Tibial artery (tissue), 4 donors: ENCODE measurements at regions not wholly inside any gene's neighbourhood (a gene's known extent, or its start where the extent isn't known, plus 50 kb on each side); places are given as distances from the start of the nearest gene placed in this dataset.
"Not testable (repeated sequence)": the region's sequence is repeated elsewhere in the genome, so short reads cannot be mapped to it uniquely, and the experiment has no call there.

ENCODE experiments used
- DNase-seq, 2 donors: peaks; one replicate each; pipeline ENCODE4 v3.0.0-alpha.2; 2019
- H3K27ac ChIP-seq, 2 donors: fragments of 200-600 bp; sonication (generic) in 1 of 2; 1 replicate in 1 of 2; 2 replicates in 1 of 2; pipeline ENCODE4 v1.5.1; 2018 to 2019; ENCODE audit warnings: mild to moderate bottlenecking in 1 of 2
- H3K27me3 ChIP-seq, 2 donors: fragments of 200-600 bp; sonication (generic) in 1 of 2; one replicate each; pipeline versions ENCODE4 v1.5.1 to v1.6.0; 2016 to 2019
- H3K36me3 ChIP-seq, 3 donors: fragments of 200-600 bp; sonication (generic) in 2 of 3; one replicate each; pipeline ENCODE4 v1.5.1; 2016 to 2019; ENCODE audit warnings: mild to moderate bottlenecking in 2 of 3
- H3K4me1 ChIP-seq, 4 donors: fragments of 200-600 bp; sonication (generic) in 2 of 4; 1 replicate in 3 of 4; 2 replicates in 1 of 4; pipeline ENCODE4 v1.5.1; 2016 to 2019
- H3K4me3 ChIP-seq, 2 donors: fragments of 200-600 bp; sonication (generic) in 1 of 2; 1 replicate in 1 of 2; 2 replicates in 1 of 2; pipeline ENCODE4 v1.5.1; 2018 to 2019; ENCODE audit warnings: mild to moderate bottlenecking in 2 of 2
- H3K9me3 ChIP-seq, 3 donors: fragments of 200-600 bp; sonication (generic) in 1 of 3; one replicate each; pipeline ENCODE4 v1.5.1; 2016 to 2019
- intact Hi-C: fragments of 100-400 bp; cut with DNase I; formaldehyde crosslinking; loops from one replicate; pipeline ENCODE4 v1.15.0; 2023; ENCODE audit warnings: low total_unique reads
- TF ChIP-seq, protein P1 (sequence below), 2 experiments: fragments of 200-600 bp in 1 of 2; fragments of 450-650 bp in 1 of 2; IDR thresholded peaks; one replicate each; pipeline ENCODE4 v1.5.1; 2017 to 2019; ENCODE audit warnings: antibody characterized with exemption in 2 of 2, mild to moderate bottlenecking in 1 of 2, moderate library complexity in 1 of 2

DNA sequence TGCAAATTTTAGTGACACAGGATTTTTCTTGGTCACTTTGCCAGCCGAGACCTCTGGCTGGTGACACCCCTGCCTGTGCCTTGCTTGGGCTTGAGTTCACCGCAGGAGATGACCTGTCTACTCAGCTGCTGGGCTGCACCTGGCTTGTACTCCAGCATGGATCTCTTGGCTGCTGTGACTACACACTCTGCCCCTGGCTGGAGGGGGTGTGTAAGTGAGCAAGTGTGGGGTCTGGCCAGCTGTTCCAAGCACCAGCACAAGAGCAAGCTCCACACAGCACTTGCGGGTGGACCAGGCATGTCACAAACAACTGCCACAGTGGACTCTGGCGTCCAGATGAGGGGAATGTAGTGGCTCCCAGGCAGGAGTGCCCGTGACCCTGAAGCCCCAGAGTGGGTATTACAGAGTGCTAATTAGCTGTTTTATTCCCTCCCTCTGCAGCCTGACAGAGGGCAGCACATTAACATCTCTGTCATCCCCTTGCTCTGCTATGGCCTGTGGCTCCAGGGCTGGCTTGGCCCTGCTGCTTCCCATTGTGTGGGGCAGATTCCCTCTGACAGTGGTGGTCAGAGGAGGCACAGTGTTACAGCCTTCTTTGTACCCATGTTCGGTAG is 1387.2 kb downstream of the OLFM4 start:
- TF ChIP-seq, protein P1, sequence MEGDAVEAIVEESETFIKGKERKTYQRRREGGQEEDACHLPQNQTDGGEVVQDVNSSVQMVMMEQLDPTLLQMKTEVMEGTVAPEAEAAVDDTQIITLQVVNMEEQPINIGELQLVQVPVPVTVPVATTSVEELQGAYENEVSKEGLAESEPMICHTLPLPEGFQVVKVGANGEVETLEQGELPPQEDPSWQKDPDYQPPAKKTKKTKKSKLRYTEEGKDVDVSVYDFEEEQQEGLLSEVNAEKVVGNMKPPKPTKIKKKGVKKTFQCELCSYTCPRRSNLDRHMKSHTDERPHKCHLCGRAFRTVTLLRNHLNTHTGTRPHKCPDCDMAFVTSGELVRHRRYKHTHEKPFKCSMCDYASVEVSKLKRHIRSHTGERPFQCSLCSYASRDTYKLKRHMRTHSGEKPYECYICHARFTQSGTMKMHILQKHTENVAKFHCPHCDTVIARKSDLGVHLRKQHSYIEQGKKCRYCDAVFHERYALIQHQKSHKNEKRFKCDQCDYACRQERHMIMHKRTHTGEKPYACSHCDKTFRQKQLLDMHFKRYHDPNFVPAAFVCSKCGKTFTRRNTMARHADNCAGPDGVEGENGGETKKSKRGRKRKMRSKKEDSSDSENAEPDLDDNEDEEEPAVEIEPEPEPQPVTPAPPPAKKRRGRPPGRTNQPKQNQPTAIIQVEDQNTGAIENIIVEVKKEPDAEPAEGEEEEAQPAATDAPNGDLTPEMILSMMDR (IDR thresholded peaks at IDR 0.05), result no peak
- intact Hi-C loops, result no loop called here
- H3K4me3 ChIP-seq, result no peak overlapping the region
- DNase-seq, result no peak
- H3K27ac ChIP-seq, result no peak overlapping the region
- no peaks in the 10 kb centered on the region for H3K27me3 ChIP-seq
- no peaks in the 10 kb centered on the region for H3K9me3 ChIP-seq
- H3K36me3 ChIP-seq, result no peaks in the 10 kb centered on the region
- H3K4me1 ChIP-seq, result no peaks in the 10 kb centered on the region

DNA sequence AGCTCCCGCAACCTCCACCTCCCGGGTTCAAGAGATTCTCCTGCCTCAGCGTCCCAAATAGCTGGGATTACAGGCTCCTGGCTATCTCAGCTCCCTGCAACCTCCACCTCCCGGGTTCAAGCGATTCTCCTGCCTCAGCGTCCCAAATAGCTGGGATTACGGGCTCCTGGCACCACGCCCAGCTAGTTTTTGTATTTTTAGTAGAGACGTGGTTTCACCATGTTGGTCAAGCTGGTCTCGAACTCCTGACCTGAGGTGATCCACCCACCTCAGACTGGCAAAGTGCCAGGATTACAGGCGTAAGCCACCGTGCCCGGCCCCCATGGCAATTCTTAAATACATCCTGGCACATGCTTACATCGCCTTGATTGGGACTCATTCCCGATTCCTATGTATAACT is 1394.3 kb downstream of the OLFM4 start:
- H3K9me3 ChIP-seq, DNase-seq, H3K4me1 ChIP-seq, H3K27me3 ChIP-seq, H3K4me3 ChIP-seq, H3K27ac ChIP-seq, intact Hi-C loops, H3K36me3 ChIP-seq: not testable (repeated sequence)

DNA sequence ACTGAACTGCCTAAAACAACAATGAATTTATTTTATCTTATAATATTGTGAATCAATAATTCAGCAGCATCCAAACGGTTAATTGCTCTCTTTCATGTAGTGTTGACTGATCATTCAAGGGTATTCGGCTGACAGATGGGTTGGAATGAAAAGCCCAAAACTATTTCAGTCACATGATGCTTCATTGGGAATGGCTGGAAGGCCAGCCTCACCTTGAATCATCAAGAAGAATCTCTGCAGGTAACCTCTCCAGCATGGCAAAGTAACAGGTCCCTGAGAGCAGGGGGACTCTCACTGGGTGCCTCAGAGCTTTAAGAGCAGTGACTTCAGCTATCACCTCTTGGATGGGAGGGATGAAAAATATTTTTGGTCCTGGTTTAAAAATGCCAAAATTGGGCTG is 1395.7 kb downstream of the OLFM4 start:
- H3K36me3 ChIP-seq, result no peaks in the 10 kb centered on the region
- DNase-seq, result no peak
- no peaks in the 10 kb centered on the region for H3K9me3 ChIP-seq
- TF ChIP-seq, protein P1 (IDR thresholded peaks at IDR 0.05), result no peak
- H3K27ac ChIP-seq, result no peak overlapping the region
- no peak overlapping the region for H3K4me3 ChIP-seq
- intact Hi-C loops, result no loop called here
- H3K4me1 ChIP-seq, result no peaks in the 10 kb centered on the region
- H3K27me3 ChIP-seq, result no peaks in the 10 kb centered on the region

DNA sequence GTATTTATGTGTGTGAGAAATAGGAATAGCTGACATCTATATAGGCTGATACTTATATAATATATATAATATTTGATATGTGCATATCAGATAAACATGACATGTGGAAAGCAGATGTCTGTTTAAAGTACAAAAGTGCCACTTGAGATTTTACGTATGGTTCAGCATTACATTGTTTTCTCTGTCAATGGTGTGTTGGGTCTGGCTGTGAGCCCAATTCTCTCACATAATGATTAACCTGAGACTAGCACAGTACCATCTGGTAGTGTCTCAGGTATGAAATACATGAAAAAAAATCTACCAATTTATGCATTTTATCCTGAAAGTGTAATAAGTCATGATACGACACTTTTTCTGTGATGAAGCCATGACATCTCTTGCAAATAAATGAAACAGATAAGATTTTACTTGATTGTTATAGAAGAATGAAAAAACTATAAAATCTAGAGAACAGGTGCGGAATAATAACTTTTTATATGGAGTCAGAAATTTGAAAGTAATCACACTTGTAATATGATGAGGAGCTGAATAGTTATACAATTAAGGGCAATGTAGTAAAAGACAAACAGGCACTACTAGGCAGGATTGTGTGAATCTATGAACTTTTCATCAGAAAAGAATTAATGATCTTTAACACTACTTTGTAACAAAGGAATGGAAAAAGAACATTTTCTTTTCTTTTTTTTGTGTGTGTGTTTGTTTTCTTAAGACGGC is 1405.0 kb downstream of the OLFM4 start:
- no peak overlapping the region for H3K4me3 ChIP-seq
- intact Hi-C loops, result no loop called here
- no peak overlapping the region for H3K27ac ChIP-seq
- no peak for DNase-seq
- no peaks in the 10 kb centered on the region for H3K9me3 ChIP-seq
- H3K4me1 ChIP-seq, result no peaks in the 10 kb centered on the region
- no peaks in the 10 kb centered on the region for H3K36me3 ChIP-seq
- H3K27me3 ChIP-seq, result no peaks in the 10 kb centered on the region
- TF ChIP-seq, protein P1 (IDR thresholded peaks at IDR 0.05), result no peak

DNA sequence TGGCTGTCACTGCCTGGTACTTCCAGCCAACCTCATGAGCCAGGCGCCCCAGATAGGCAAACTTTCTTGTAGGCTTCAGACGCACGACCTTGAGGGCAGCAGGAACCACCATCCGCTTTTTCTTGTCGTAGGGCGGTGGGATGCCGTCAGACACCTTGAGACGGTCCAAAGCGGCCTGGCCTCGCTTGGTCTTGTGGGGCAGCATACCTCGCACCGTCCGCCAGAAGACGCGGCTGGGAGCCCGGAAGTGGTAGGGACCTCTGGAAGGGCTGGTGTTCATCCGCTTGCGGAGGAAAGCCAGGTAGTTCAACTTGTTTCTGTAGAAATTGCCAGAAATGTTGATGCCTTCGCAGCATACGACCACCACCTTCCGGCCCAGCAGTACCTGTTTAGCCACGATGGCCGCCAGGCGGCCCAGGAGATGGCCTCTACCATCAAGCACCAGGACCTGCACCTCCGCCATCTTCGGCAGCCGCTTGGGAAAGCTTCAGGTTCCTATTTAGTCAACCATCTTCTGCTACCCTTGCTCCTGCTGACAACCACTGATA is 1412.3 kb downstream of the OLFM4 start:
- H3K27me3 ChIP-seq, H3K36me3 ChIP-seq, H3K27ac ChIP-seq, H3K9me3 ChIP-seq, H3K4me1 ChIP-seq, H3K4me3 ChIP-seq, intact Hi-C loops: not testable (repeated sequence)
- peak in 1 of 2 donors; percentile 56 for DNase-seq

DNA sequence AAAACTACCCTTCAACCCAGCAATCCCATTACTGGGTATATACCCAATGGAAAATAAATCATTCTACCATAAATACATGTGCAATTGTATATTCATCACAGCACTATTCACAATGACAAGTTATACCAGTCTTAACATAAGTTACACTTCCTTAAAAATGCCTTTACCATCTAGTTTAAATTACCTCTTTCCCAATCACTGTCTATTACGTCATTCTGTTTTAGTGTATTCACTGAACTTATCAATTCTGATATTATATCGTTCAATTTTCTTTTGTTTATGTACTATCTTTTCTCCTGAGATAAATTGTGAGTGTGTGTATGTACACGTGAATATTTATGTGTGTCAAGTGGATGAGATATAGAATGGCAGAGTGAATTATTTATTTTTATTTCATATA is 1416.8 kb downstream of the OLFM4 start:
- DNase-seq, result no peak
- Histone ChIP-seq H3K27ac (no peak overlapping the region), H3K27me3 (no peaks in the 10 kb centered on the region), H3K4me3 (no peak overlapping the region), H3K9me3 (no peaks in the 10 kb centered on the region), H3K4me1 (no peaks in the 10 kb centered on the region), H3K36me3 (no peaks in the 10 kb centered on the region)
- intact Hi-C loops, result no loop called here
- TF ChIP-seq, protein P1 (IDR thresholded peaks at IDR 0.05), result no peak
